ENCODE measurements at regions not wholly inside any gene's neighbourhood (a gene's known extent, or its start where the extent isn't known, plus 50 kb on each side); places are given as distances from the start of the nearest gene placed in this dataset.
"Not testable (repeated sequence)": the region's sequence is repeated elsewhere in the genome, so short reads cannot be mapped to it uniquely, and the experiment has no call there.

GRCh38 chr15:32536507-32537172 lies 56.6 kb upstream of the GOLGA8N start:
- not testable (repeated sequence) for H3K27ac Mint-ChIP-seq, H3K27me3 Mint-ChIP-seq, H3K4me1 Mint-ChIP-seq, H3K36me3 Mint-ChIP-seq, H3K9me3 Mint-ChIP-seq
- peak overlapping the region in 7 of 8 donors; percentile 41 to 84 (median 63) for H3K4me3 Mint-ChIP-seq
- ATAC-seq (ENCODE audit: low read depth in 2 of 2) (peak; percentile 92), DNase-seq (peak; percentile 86)

- not testable (repeated sequence) for DNase-seq, H3K36me3 Mint-ChIP-seq, H3K4me3 Mint-ChIP-seq, H3K27me3 Mint-ChIP-seq, H3K4me1 Mint-ChIP-seq, H3K9me3 Mint-ChIP-seq, H3K27ac Mint-ChIP-seq
- peak in 1 of 2 donors; percentile 40 for ATAC-seq (ENCODE audit: low read depth in 2 of 2)
Measured at GRCh38 chr15:32536057-32536493, 57.2 kb upstream of the GOLGA8N start.

- not testable (repeated sequence) for DNase-seq; ATAC-seq (ENCODE audit: low read depth in 2 of 2); H3K9me3 Mint-ChIP-seq; H3K36me3 Mint-ChIP-seq; H3K27ac Mint-ChIP-seq; H3K27me3 Mint-ChIP-seq; H3K4me1 Mint-ChIP-seq; H3K4me3 Mint-ChIP-seq
Measured at GRCh38 chr15:32535150-32535898, 57.9 kb upstream of the GOLGA8N start.

- not testable (repeated sequence) for DNase-seq; ATAC-seq (ENCODE audit: low read depth in 2 of 2); H3K4me3 Mint-ChIP-seq; H3K9me3 Mint-ChIP-seq; H3K27me3 Mint-ChIP-seq; H3K4me1 Mint-ChIP-seq; H3K27ac Mint-ChIP-seq
- peaks cover 0 to 10% of the 10 kb centered on the region in 2 donors for H3K36me3 Mint-ChIP-seq
Measured at GRCh38 chr15:32522900-32523299, 67.5 kb upstream of the GOLGA8O start.

GRCh38 chr15:32522421-32522820 lies 67.0 kb upstream of the GOLGA8O start:
- not testable (repeated sequence) for H3K4me3 Mint-ChIP-seq; H3K27ac Mint-ChIP-seq; H3K4me1 Mint-ChIP-seq; ATAC-seq (ENCODE audit: low read depth in 2 of 2); H3K27me3 Mint-ChIP-seq; DNase-seq; H3K9me3 Mint-ChIP-seq
- H3K36me3 Mint-ChIP-seq = peaks cover 0 to 10% of the 10 kb centered on the region in 2 donors

- not testable (repeated sequence) for DNase-seq; H3K9me3 Mint-ChIP-seq; H3K27me3 Mint-ChIP-seq; ATAC-seq (ENCODE audit: low read depth in 2 of 2); H3K4me1 Mint-ChIP-seq; H3K4me3 Mint-ChIP-seq
- peaks cover 0 to 10% of the 10 kb centered on the region in 2 donors for H3K36me3 Mint-ChIP-seq
- peak overlapping the region in 1 of 6 donors; percentile 51 for H3K27ac Mint-ChIP-seq
Measured at GRCh38 chr15:32518976-32519375, 63.5 kb upstream of the GOLGA8O start.

- H3K4me1 Mint-ChIP-seq; DNase-seq; H3K9me3 Mint-ChIP-seq; H3K4me3 Mint-ChIP-seq; ATAC-seq (ENCODE audit: low read depth in 2 of 2); H3K27ac Mint-ChIP-seq; H3K27me3 Mint-ChIP-seq: not testable (repeated sequence)
- peaks cover 0 to 10% of the 10 kb centered on the region in 2 donors for H3K36me3 Mint-ChIP-seq
Measured at GRCh38 chr15:32518013-32518412, 62.6 kb upstream of the GOLGA8O start.

GRCh38 chr15:32516954-32517353 lies 61.5 kb upstream of the GOLGA8O start:
- not testable (repeated sequence) for H3K9me3 Mint-ChIP-seq; DNase-seq; H3K27ac Mint-ChIP-seq; H3K4me3 Mint-ChIP-seq; H3K4me1 Mint-ChIP-seq; H3K27me3 Mint-ChIP-seq; ATAC-seq (ENCODE audit: low read depth in 2 of 2)
- H3K36me3 Mint-ChIP-seq = peaks cover 0 to 10% of the 10 kb centered on the region in 2 donors

GRCh38 chr15:32513378-32513777 lies 57.9 kb upstream of the GOLGA8O start:
- not testable (repeated sequence) for H3K4me1 Mint-ChIP-seq; H3K27ac Mint-ChIP-seq; DNase-seq; H3K9me3 Mint-ChIP-seq; H3K27me3 Mint-ChIP-seq; ATAC-seq (ENCODE audit: low read depth in 2 of 2); H3K36me3 Mint-ChIP-seq; H3K4me3 Mint-ChIP-seq

- not testable (repeated sequence) for ATAC-seq (ENCODE audit: low read depth in 2 of 2); H3K27me3 Mint-ChIP-seq; H3K9me3 Mint-ChIP-seq; H3K4me3 Mint-ChIP-seq; DNase-seq; H3K27ac Mint-ChIP-seq; H3K4me1 Mint-ChIP-seq; H3K36me3 Mint-ChIP-seq
Measured at GRCh38 chr15:32510027-32510426, 54.6 kb upstream of the GOLGA8O start.

GRCh38 chr15:32508081-32508480 lies 52.6 kb upstream of the GOLGA8O start:
- not testable (repeated sequence) for DNase-seq; H3K27ac Mint-ChIP-seq; H3K27me3 Mint-ChIP-seq; H3K4me3 Mint-ChIP-seq; ATAC-seq (ENCODE audit: low read depth in 2 of 2); H3K4me1 Mint-ChIP-seq; H3K9me3 Mint-ChIP-seq; H3K36me3 Mint-ChIP-seq

GRCh38 chr15:32506787-32507186 lies 51.4 kb upstream of the GOLGA8O start:
- ATAC-seq (ENCODE audit: low read depth in 2 of 2); H3K4me1 Mint-ChIP-seq; H3K4me3 Mint-ChIP-seq; H3K36me3 Mint-ChIP-seq; H3K27me3 Mint-ChIP-seq; H3K9me3 Mint-ChIP-seq; DNase-seq; H3K27ac Mint-ChIP-seq: not testable (repeated sequence)

GRCh38 chr15:32505633-32506032 lies 50.2 kb upstream of the GOLGA8O start:
- DNase-seq; ATAC-seq (ENCODE audit: low read depth in 2 of 2); H3K27me3 Mint-ChIP-seq; H3K9me3 Mint-ChIP-seq; H3K36me3 Mint-ChIP-seq; H3K4me1 Mint-ChIP-seq; H3K27ac Mint-ChIP-seq; H3K4me3 Mint-ChIP-seq: not testable (repeated sequence)
